A549 (cell line): ENCODE measurements at regions not wholly inside any gene's neighbourhood (a gene's known extent, or its start where the extent isn't known, plus 50 kb on each side); places are given as distances from the start of the nearest gene placed in this dataset.
A peak's percentile ranks its signal among the peaks of the same experiment; 100 is the strongest.

ENCODE experiments used
- ATAC-seq, 2 experiments: fragments of 200-7000 bp in 1 of 2; fragments of >200 bp in 1 of 2; cut with Nextera tagmentation in 1 of 2; cut with Tn5 transposase in 1 of 2; 3 replicates each; pipeline versions ENCODE4 v1.8.0 to v1.9.1; 2018 to 2020; ENCODE audit warnings: mild to moderate bottlenecking in 1 of 2, moderate library complexity in 1 of 2
- CTCF ChIA-PET: fragments of 300-600 bp; sonication (Branson Sonifier 250); formaldehyde crosslinking; extraction: SDS; loops from one replicate; lab custom pipeline; 2021; ENCODE audit warnings: antibody characterized with exemption, inconsistent platforms; lab: Yijun Ruan, JAX
- POLR2A ChIA-PET: fragments of 350-600 bp; formaldehyde crosslinking; extraction: SDS; loops from one replicate; lab custom pipeline; 2021; ENCODE audit warnings: antibody characterized with exemption, inconsistent platforms; lab: Yijun Ruan, JAX
- DNase-seq, 2 experiments: peaks; one replicate each; pipeline versions ENCODE4 v3.0.0 to v3.0.0-alpha.2; 2011 to 2016; ENCODE audit warnings: low read depth in 1 of 2, low spot score in 1 of 2
- FAIRE-seq: peaks from 2 replicates; lab custom pipeline; 2011; peaks lifted over from hg19 to GRCh38; lab: Jason Lieb, UNC
- H3K27ac ChIP-seq, 2 experiments: fragments of >200 bp; sonication (Bioruptor Twin); formaldehyde crosslinking; 3 replicates each; pipeline ENCODE4 v1.5.1; 2016 to 2017
- H3K4me1 ChIP-seq: fragments of >200 bp; sonication (Bioruptor Twin); formaldehyde crosslinking; 3 replicates; pipeline ENCODE4 v1.6.1; 2016
- H3K4me2 ChIP-seq: fragments of >200 bp; sonication (Bioruptor Twin); formaldehyde crosslinking; 3 replicates; pipeline ENCODE4 v1.6.1; 2016
- H3K4me3 ChIP-seq: fragments of >200 bp; sonication (Bioruptor Twin); formaldehyde crosslinking; 3 replicates; pipeline ENCODE4 v1.5.1; 2016
- H3K9me3 ChIP-seq: fragments of >200 bp; sonication (Bioruptor Twin); formaldehyde crosslinking; 3 replicates; pipeline ENCODE4 v1.6.1; 2016
- CBX2 ChIP-seq: fragments of 200-600 bp; sonication (generic); IDR thresholded peaks from 2 replicates; pipeline ENCODE4 v1.6.1; 2016; ENCODE audit warnings: low read depth, mild to moderate bottlenecking, borderline replicate concordance
- CBX8 ChIP-seq: fragments of 200-600 bp; sonication (generic); IDR thresholded peaks from 2 replicates; pipeline ENCODE4 v1.6.1; 2016
- CHD4 ChIP-seq: fragments of 200-600 bp; sonication (generic); IDR thresholded peaks from 2 replicates; pipeline ENCODE4 v1.6.1; 2016; ENCODE audit warnings: antibody characterized with exemption, mild to moderate bottlenecking, borderline replicate concordance
- EHMT2 ChIP-seq: fragments of 200-600 bp; sonication (generic); IDR thresholded peaks from 2 replicates; pipeline ENCODE4 v1.6.1; 2016; ENCODE audit warnings: antibody characterized with exemption, low read depth, mild to moderate bottlenecking, moderate library complexity
- ESRRA ChIP-seq: fragments of 150-350 bp; IDR thresholded peaks from 2 replicates; pipeline ENCODE4 v1.6.1; 2014; ENCODE audit warnings: mild to moderate bottlenecking, low read length, borderline replicate concordance
- HDAC2 ChIP-seq: fragments of 200-600 bp; sonication (generic); IDR thresholded peaks from 2 replicates; pipeline ENCODE4 v1.6.1; 2016
- HEYL ChIP-seq: fragments of 250-450 bp; sonication (Bioruptor Pico); IDR thresholded peaks from 2 replicates; pipeline ENCODE4 v1.8.0; 2021; ENCODE audit warnings: mild to moderate bottlenecking, moderate library complexity
- HMGXB4 ChIP-seq: fragments of 250-450 bp; sonication (Bioruptor Pico); IDR thresholded peaks from 2 replicates; pipeline ENCODE4 v1.5.0; 2021; ENCODE audit warnings: mild to moderate bottlenecking, moderate library complexity, borderline replicate concordance
- KDM1A ChIP-seq: fragments of 200-600 bp; sonication (generic); IDR thresholded peaks from 2 replicates; pipeline ENCODE4 v1.6.1; 2016; ENCODE audit warnings: low read depth, mild to moderate bottlenecking
- KDM5A ChIP-seq: fragments of 200-600 bp; sonication (generic); IDR thresholded peaks from 2 replicates; pipeline ENCODE4 v1.6.1; 2016; ENCODE audit warnings: antibody characterized with exemption, mild to moderate bottlenecking
- NFE2L2 ChIP-seq: fragments of 150-350 bp; conservative IDR thresholded peaks from 2 replicates; pipeline ENCODE4 v1.6.1; 2014; ENCODE audit warnings: low read length
- NR3C1 ChIP-seq: fragments of >200 bp; sonication (Bioruptor Twin); formaldehyde crosslinking; IDR thresholded peaks from 3 replicates; pipeline ENCODE4 v1.6.1; 2017
- PBX3 ChIP-seq: IDR thresholded peaks from 2 replicates; pipeline ENCODE4 v1.6.1; 2012
- POLR2AphosphoS2 ChIP-seq: conservative IDR thresholded peaks from 2 replicates; pipeline ENCODE4 v1.6.1; 2012; ENCODE audit warnings: low read length, improper control_type of control experiment, inconsistent platforms
- RARB ChIP-seq: fragments of 250-450 bp; sonication (Bioruptor Pico); IDR thresholded peaks from 2 replicates; pipeline ENCODE4 v1.8.0; 2021; ENCODE audit warnings: mild to moderate bottlenecking, moderate library complexity
- REST ChIP-seq: fragments of 200-600 bp; sonication (generic); IDR thresholded peaks from 2 replicates; pipeline ENCODE4 v1.6.1; 2016; ENCODE audit warnings: antibody characterized with exemption, mild to moderate bottlenecking, moderate library complexity
- WGBS: methylation state at CpG from one replicate; pipeline ENCODE4 v1.1.6; 2017; ENCODE audit errors: missing lambda C conversion rate; 5-methylcytosine and 5-hydroxymethylcytosine counted together
- TF ChIP-seq, protein P1 (sequence below): IDR thresholded peaks from 2 replicates; pipeline ENCODE4 v1.6.1; 2012
- TF ChIP-seq, protein P2 (sequence below): fragments of >200 bp; sonication (Bioruptor Twin); formaldehyde crosslinking; IDR thresholded peaks from 3 replicates; pipeline ENCODE4 v1.5.1; 2016

- peak overlapping the region; percentile 65 to 76 for H3K27ac ChIP-seq
- no peak for FAIRE-seq
- POLR2A ChIA-PET = no interaction called here
Measured at GRCh38 chr2:215746226-215746886, 267.0 kb downstream of the MREG start.

DNA sequence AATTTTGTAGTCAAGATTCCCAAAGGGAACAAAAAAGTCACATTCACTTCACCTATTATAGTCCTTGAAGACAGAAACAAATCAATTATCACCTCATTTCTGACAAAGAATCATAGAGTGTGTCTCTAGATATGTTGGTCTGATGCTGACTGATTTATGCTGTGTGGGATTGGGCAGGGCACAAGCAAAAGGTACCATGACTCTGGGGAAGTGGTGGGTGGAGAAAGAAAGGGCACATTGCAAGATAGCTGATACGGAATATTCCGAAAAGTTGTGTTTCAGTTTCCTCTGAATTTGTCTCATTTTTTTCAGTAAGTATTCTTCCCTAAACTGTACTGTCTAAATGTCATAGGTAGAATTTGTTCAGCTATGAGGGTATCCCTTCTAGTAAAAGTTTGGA, 268.0 kb downstream of the MREG start:
- no peaks in the 10 kb centered on the region for H3K9me3 ChIP-seq
- ChIA-PET POLR2A (no interaction called here), CTCF (interaction anchor here (1.3 to 1.6 kb wide), 2 partner anchors 9 to 57 kb away, joined by 3 to 5 read pairs; no protein-coding TSS in a partner anchor)
- ATAC-seq = no peak
- no peak for FAIRE-seq
- TF ChIP-seq NR3C1 (no peak), HDAC2 (no peak), POLR2AphosphoS2 (no peak), CBX2 (no peak)
- H3K4me2 ChIP-seq = no peak overlapping the region
- H3K27ac ChIP-seq = 0 out of 6 replicates have a peak overlapping the region, but pooled peaks of 1 of the 2 experiments have one; percentile 10
- peaks cover 39% of the 10 kb centered on the region for H3K4me1 ChIP-seq
- WGBS = 94% methylated on average over 2 of the region's 2 CpGs
- DNase-seq = no peak
- H3K4me3 ChIP-seq = no peak overlapping the region

More at GRCh38 chr2:215746226-215746886, 267.0 kb downstream of the MREG start:
- peak overlapping the region; percentile 47 for H3K4me2 ChIP-seq
- TF ChIP-seq, protein P1, sequence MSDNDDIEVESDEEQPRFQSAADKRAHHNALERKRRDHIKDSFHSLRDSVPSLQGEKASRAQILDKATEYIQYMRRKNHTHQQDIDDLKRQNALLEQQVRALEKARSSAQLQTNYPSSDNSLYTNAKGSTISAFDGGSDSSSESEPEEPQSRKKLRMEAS = no peak
- TF ChIP-seq REST (no peak), CBX8 (no peak), NFE2L2 (no peak), ESRRA (no peak), HEYL (CRISPR knock-in tag) (no peak), KDM1A (no peak), RARB (no peak), PBX3 (no peak)
- TF ChIP-seq, protein P2, sequence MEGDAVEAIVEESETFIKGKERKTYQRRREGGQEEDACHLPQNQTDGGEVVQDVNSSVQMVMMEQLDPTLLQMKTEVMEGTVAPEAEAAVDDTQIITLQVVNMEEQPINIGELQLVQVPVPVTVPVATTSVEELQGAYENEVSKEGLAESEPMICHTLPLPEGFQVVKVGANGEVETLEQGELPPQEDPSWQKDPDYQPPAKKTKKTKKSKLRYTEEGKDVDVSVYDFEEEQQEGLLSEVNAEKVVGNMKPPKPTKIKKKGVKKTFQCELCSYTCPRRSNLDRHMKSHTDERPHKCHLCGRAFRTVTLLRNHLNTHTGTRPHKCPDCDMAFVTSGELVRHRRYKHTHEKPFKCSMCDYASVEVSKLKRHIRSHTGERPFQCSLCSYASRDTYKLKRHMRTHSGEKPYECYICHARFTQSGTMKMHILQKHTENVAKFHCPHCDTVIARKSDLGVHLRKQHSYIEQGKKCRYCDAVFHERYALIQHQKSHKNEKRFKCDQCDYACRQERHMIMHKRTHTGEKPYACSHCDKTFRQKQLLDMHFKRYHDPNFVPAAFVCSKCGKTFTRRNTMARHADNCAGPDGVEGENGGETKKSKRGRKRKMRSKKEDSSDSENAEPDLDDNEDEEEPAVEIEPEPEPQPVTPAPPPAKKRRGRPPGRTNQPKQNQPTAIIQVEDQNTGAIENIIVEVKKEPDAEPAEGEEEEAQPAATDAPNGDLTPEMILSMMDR = no peak
- H3K9me3 ChIP-seq = no peaks in the 10 kb centered on the region
- ATAC-seq (no peak), DNase-seq (no peak)
- CTCF ChIA-PET = interaction anchor here (0.8 to 1.6 kb wide), 3 partner anchors 8 to 83 kb away, joined by 3 to 5 read pairs (median 3); no protein-coding TSS in a partner anchor
- 77% methylated on average over 9 of the region's 9 CpGs for whole genome bisulfite sequencing
- H3K4me3 ChIP-seq = no peak overlapping the region
- peaks cover 50% of the 10 kb centered on the region for H3K4me1 ChIP-seq

DNA sequence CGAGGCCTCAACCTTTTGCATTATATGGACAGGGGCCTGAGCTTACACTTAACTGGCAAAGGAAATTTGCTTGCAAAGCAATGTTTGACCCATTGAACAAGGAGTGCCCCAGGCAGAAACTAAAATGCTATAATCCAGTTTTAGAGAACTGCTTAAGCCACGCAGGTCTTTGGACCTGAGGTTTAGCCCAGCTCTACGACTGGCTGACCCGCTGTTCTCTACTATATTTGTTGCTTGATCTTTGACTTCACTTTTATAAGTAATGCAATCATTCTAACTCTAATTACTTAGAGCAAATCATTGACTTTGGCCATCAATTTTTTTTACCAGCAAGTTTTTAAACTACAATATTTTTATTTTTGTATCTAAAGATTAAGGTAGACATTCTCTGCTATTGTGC, 268.8 kb downstream of the MREG start:
- CTCF ChIA-PET = interaction anchor here (1.6 kb wide), 1 partner anchor 10 kb away, joined by 5 read pairs; no protein-coding TSS in a partner anchor
- H3K4me1 ChIP-seq = peaks cover 31% of the 10 kb centered on the region
- FAIRE-seq = no peak
- 86% methylated on average over 4 of the region's 4 CpGs for WGBS
- no peak for DNase-seq
- POLR2A ChIA-PET = no interaction called here
- ATAC-seq = no peak
- TF ChIP-seq RARB (no peak), HDAC2 (no peak), KDM5A (no peak), EHMT2 (no peak), CHD4 (no peak), HMGXB4 (CRISPR knock-in tag) (no peak)
- TF ChIP-seq, protein P2 = no peak
- no peaks in the 10 kb centered on the region for H3K9me3 ChIP-seq
- no peak overlapping the region for H3K4me3 ChIP-seq
- no peak overlapping the region for H3K27ac ChIP-seq
- H3K4me2 ChIP-seq = no peak overlapping the region
